Breast epithelium (tissue), 4 donors: ENCODE measurements at regions not wholly inside any gene's neighbourhood (a gene's known extent, or its start where the extent isn't known, plus 50 kb on each side); places are given as distances from the start of the nearest gene placed in this dataset.

Experiments
- DNase-seq, 2 donors: peaks; one replicate each; pipeline ENCODE4 v3.0.0-alpha.2; 2019; ENCODE audit warnings: low spot score in 2 of 2
- H3K27ac ChIP-seq, 2 donors: fragments of 200-600 bp; sonication (generic) in 1 of 2; one replicate each; pipeline ENCODE4 v1.5.1; 2016 to 2019; ENCODE audit warnings: mild to moderate bottlenecking in 1 of 2
- H3K27me3 ChIP-seq, 2 donors: fragments of 200-600 bp; sonication (generic) in 1 of 2; one replicate each; pipeline versions ENCODE4 v1.5.1 to v1.6.0; 2017 to 2019; ENCODE audit warnings: control low read depth in 1 of 2, mild to moderate bottlenecking in 1 of 2
- H3K36me3 ChIP-seq: fragments of 200-600 bp; one replicate; pipeline ENCODE4 v1.5.1; 2019
- H3K4me1 ChIP-seq, 2 donors: fragments of 200-600 bp; sonication (generic); one replicate each; pipeline ENCODE4 v1.5.1; 2016 to 2019; ENCODE audit warnings: control low read depth in 1 of 2
- H3K4me3 ChIP-seq, 3 donors: fragments of 200-600 bp; sonication (generic); 1 replicate in 2 of 3; 2 replicates in 1 of 3; pipeline ENCODE4 v1.5.1; 2016 to 2019; ENCODE audit warnings: mild to moderate bottlenecking in 3 of 3, moderate library complexity in 2 of 3
- H3K9me3 ChIP-seq, 2 donors: fragments of 200-600 bp; sonication (generic) in 1 of 2; one replicate each; pipeline ENCODE4 v1.5.1; 2016 to 2019; ENCODE audit warnings: control low read depth in 1 of 2
- POLR2A ChIP-seq: fragments of 450-650 bp; IDR thresholded peaks from one replicate; pipeline ENCODE4 v1.6.1; 2016; ENCODE audit warnings: antibody characterized with exemption, mild to moderate bottlenecking, moderate library complexity
- POLR2AphosphoS5 ChIP-seq, 3 donors: sonication (generic); formaldehyde crosslinking; IDR thresholded peaks; one replicate each; pipeline ENCODE4 v1.6.1; 2017; ENCODE audit warnings: antibody characterized with exemption in 3 of 3
- intact Hi-C: fragments of 100-400 bp; cut with DNase I; formaldehyde crosslinking; loops from one replicate; pipeline ENCODE4 v1.15.1; 2023; ENCODE audit warnings: low total_unique reads
- TF ChIP-seq, protein P1 (sequence below), 3 donors: fragments of 450-650 bp; IDR thresholded peaks; one replicate each; pipeline ENCODE4 v1.5.1; 2016 to 2017; ENCODE audit warnings: antibody characterized with exemption in 3 of 3, mild to moderate bottlenecking in 3 of 3, moderate library complexity in 3 of 3

DNA sequence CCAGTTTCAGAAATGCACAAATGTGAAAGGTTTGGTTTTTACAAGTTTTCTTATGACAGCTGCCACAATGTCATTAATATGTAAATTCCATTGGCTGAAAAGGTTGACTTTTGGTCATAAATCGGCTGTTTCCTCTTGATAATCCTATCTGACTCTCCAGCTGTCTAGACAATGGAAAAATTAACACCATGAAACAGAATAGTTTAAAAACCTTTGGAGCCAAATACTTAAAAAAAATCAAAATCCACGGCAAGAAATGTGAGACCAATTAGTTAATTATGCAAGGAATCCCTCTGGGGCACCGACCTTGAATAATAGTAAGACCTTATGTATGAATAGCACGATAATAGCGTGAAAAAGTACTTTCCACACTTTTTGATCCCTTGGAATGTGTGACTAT, 138.0 kb downstream of the ZNF664 start:
- H3K9me3 ChIP-seq = peaks cover 0 to 7% of the 10 kb centered on the region in 2 donors
- TF ChIP-seq, protein P1, sequence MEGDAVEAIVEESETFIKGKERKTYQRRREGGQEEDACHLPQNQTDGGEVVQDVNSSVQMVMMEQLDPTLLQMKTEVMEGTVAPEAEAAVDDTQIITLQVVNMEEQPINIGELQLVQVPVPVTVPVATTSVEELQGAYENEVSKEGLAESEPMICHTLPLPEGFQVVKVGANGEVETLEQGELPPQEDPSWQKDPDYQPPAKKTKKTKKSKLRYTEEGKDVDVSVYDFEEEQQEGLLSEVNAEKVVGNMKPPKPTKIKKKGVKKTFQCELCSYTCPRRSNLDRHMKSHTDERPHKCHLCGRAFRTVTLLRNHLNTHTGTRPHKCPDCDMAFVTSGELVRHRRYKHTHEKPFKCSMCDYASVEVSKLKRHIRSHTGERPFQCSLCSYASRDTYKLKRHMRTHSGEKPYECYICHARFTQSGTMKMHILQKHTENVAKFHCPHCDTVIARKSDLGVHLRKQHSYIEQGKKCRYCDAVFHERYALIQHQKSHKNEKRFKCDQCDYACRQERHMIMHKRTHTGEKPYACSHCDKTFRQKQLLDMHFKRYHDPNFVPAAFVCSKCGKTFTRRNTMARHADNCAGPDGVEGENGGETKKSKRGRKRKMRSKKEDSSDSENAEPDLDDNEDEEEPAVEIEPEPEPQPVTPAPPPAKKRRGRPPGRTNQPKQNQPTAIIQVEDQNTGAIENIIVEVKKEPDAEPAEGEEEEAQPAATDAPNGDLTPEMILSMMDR (IDR thresholded peaks at IDR 0.05) = no peak
- TF ChIP-seq POLR2AphosphoS5 (IDR thresholded peaks at IDR 0.05) = no peak
- TF ChIP-seq POLR2A = no peak
- no peak overlapping the region for H3K4me3 ChIP-seq
- no peak overlapping the region for H3K27ac ChIP-seq
- H3K27me3 ChIP-seq = no peaks in the 10 kb centered on the region
- intact Hi-C loops = no loop called here
- H3K4me1 ChIP-seq = no peaks in the 10 kb centered on the region
- no peak for DNase-seq
- H3K36me3 ChIP-seq = no peaks in the 10 kb centered on the region

DNA sequence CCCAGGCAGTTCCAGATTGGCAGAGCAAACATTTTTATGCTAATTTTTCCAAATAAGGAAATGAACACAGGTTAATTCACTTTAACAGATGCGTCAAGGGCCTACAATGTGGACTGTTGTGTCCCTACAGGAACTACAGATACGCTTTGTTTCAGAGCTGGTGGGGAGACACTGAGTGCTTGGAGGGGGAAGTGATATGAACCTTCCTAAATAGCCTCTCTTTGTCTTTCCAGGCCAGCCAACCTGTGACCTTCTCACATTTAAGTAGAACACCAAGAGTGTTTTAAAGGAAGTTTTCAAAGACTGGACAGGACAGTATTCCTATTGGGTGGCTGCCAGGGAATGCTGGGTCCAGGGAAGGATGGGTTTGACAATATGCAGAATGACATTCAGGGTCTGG, 141.3 kb downstream of the ZNF664 start:
- intact Hi-C loops = no loop called here
- TF ChIP-seq POLR2A (no peak), POLR2AphosphoS5 (IDR thresholded peaks at IDR 0.05) (no peak)
- TF ChIP-seq, protein P1 (IDR thresholded peaks at IDR 0.05) = no peak

DNA sequence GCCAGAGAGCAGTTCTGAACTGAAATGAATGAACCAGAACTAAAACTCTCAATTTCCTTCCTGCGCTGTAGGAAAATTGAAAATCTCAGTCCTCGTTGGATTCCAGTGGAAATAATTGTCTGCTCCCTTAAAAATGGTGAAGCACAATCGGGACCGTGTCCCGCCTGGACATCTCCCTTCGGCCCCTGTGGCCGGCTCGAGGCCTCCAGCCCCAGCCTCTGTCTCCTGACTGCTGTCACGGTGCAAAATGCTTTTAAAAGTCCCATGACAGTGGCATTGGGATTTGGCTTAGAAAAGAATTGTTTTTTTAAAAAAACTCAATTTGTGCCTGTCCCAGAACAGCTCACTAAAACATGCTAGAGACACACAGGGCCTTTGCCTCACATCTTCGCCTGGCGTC, 142.5 kb downstream of the ZNF664 start:
- Histone ChIP-seq H3K4me1 (no peaks in the 10 kb centered on the region), H3K27me3 (no peaks in the 10 kb centered on the region), H3K36me3 (no peaks in the 10 kb centered on the region), H3K9me3 (peaks cover 0 to 7% of the 10 kb centered on the region in 2 donors), H3K4me3 (no peak overlapping the region), H3K27ac (no peak overlapping the region)
- TF ChIP-seq POLR2A (no peak), POLR2AphosphoS5 (IDR thresholded peaks at IDR 0.05) (no peak)
- TF ChIP-seq, protein P1 (IDR thresholded peaks at IDR 0.05) = no peak
- intact Hi-C loops = no loop called here
- no peak for DNase-seq

More for the DNA sequence above, 141.3 kb downstream of the ZNF664 start:
- Histone ChIP-seq H3K36me3 (no peaks in the 10 kb centered on the region), H3K4me3 (no peak overlapping the region), H3K27ac (no peak overlapping the region), H3K4me1 (no peaks in the 10 kb centered on the region), H3K9me3 (peaks cover 0 to 7% of the 10 kb centered on the region in 2 donors), H3K27me3 (no peaks in the 10 kb centered on the region)
- no peak for DNase-seq

DNA sequence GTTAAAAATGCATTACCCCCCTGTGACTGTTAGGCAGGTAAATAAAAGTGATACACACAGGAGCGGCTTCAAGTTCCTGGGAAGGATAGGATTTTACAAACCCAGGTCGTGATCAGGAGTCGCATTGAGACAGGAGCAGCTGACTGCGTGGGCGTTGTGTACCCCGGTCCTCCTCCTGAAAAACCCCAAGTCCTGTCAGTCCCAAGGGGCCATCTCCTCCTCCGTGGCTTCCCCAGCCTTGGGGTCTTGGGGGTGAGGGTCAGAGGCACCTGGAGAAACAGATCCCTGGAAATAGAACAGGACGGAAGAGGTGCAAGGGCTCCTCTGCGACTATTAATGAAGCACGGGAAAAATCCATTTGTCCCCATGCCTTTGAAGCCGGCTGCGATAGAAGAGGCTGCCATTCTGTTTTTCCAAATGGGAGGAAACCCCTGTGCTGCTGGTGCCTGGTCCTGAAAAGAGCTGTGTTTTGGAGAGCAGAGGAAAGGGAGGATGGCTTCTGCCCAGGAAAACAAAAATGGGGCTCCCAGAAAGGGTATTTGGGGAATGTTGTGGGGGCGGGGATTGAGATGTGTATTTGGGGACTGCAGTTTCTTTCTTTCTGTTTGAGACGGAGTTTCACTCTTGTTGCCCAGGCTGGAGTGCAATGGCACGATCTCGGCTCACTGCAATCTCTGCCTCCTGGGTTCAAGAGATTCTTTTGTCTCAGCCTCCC, 143.1 kb downstream of the ZNF664 start:
- TF ChIP-seq, protein P1 (IDR thresholded peaks at IDR 0.05) = no peak
- no peak for TF ChIP-seq POLR2AphosphoS5 (IDR thresholded peaks at IDR 0.05)
- no peak for TF ChIP-seq POLR2A
- no peak overlapping the region for H3K27ac ChIP-seq
- intact Hi-C loops = no loop called here
- peaks cover 0 to 7% of the 10 kb centered on the region in 2 donors for H3K9me3 ChIP-seq
- no peaks in the 10 kb centered on the region for H3K4me1 ChIP-seq
- H3K36me3 ChIP-seq = no peaks in the 10 kb centered on the region
- H3K27me3 ChIP-seq = no peaks in the 10 kb centered on the region
- H3K4me3 ChIP-seq = no peak overlapping the region
- DNase-seq = no peak

DNA sequence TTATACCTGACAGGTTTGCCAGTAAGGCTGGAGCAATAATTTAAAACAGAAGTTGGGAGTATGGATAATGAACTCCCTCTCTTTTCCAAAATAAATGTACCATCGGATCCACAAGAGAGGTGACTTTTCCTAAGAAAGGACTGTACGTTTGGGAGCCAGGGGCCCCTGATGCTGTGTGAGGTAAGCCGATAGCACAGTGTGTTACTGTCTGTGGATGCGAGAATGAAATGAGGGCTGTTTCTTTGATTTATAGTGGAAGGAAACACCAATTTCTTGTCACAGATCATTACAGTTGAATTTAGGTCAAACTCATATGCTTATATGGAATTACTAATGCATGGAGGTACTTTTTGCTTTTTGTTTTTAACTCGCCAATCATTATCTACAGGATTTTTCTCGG, 147.7 kb downstream of the ZNF664 start:
- Histone ChIP-seq H3K4me1 (no peaks in the 10 kb centered on the region), H3K27me3 (no peaks in the 10 kb centered on the region), H3K4me3 (no peak overlapping the region), H3K9me3 (no peaks in the 10 kb centered on the region), H3K36me3 (no peaks in the 10 kb centered on the region), H3K27ac (no peak overlapping the region)
- intact Hi-C loops = no loop called here
- TF ChIP-seq POLR2A = no peak
- DNase-seq = no peak
